GM23338 (cell line): ENCODE measurements at regions not wholly inside any gene's neighbourhood (a gene's known extent, or its start where the extent isn't known, plus 50 kb on each side); places are given as distances from the start of the nearest gene placed in this dataset.

ENCODE experiments used
- ATAC-seq: fragments of 200-7000 bp; cut with Tn5 transposase; 3 replicates; pipeline ENCODE4 v1.9.1; 2020
- DNase-seq: peaks from one replicate; pipeline ENCODE4 v3.0.0-alpha.2; 2015; ENCODE audit warnings: low spot score
- H2AFZ ChIP-seq: fragments of 200-600 bp; sonication (generic); 2 replicates; pipeline ENCODE4 v1.8.0; 2016; ENCODE audit warnings: antibody characterized with exemption, mild to moderate bottlenecking, moderate library complexity
- H3F3A ChIP-seq: fragments of 200-600 bp; sonication (generic); replicated peaks from 2 replicates; pipeline ENCODE4 v1.8.0; 2017; ENCODE audit warnings: antibody characterized with exemption, mixed run types, low read depth
- H3K27ac ChIP-seq: fragments of 200-600 bp; sonication (generic); 2 replicates; pipeline ENCODE4 v1.6.1; 2016; ENCODE audit warnings: low read depth
- H3K27me3 ChIP-seq: fragments of 200-600 bp; sonication (generic); 2 replicates; pipeline ENCODE4 v1.8.0; 2016; ENCODE audit warnings: mild to moderate bottlenecking, mixed run types, moderate library complexity; ENCODE audit not compliant: insufficient read depth
- H3K36me3 ChIP-seq: fragments of 200-600 bp; sonication (generic); 2 replicates; pipeline ENCODE4 v1.8.0; 2016; ENCODE audit warnings: mild to moderate bottlenecking; ENCODE audit not compliant: insufficient read depth
- H3K4me1 ChIP-seq: fragments of 200-600 bp; sonication (generic); 2 replicates; pipeline ENCODE4 v1.8.0; 2016; ENCODE audit warnings: mild to moderate bottlenecking, moderate library complexity; ENCODE audit not compliant: insufficient read depth
- H3K4me2 ChIP-seq: fragments of 200-600 bp; sonication (generic); 2 replicates; pipeline ENCODE4 v1.7.1; 2017; ENCODE audit warnings: mixed run types
- H3K4me3 ChIP-seq: fragments of 200-600 bp; sonication (generic); 2 replicates; pipeline ENCODE4 v1.6.1; 2016; ENCODE audit warnings: mixed run types
- H3K79me2 ChIP-seq: fragments of 200-600 bp; sonication (generic); replicated peaks from 2 replicates; pipeline ENCODE4 v1.8.0; 2017; ENCODE audit warnings: mild to moderate bottlenecking; ENCODE audit not compliant: insufficient read depth
- H3K9me2 ChIP-seq: fragments of 200-600 bp; sonication (generic); 2 replicates; pipeline ENCODE4 v1.8.0; 2017; ENCODE audit not compliant: insufficient read depth
- H4K20me1 ChIP-seq: fragments of 200-600 bp; sonication (generic); replicated peaks from 2 replicates; pipeline ENCODE4 v1.8.0; 2017; ENCODE audit warnings: mild to moderate bottlenecking; ENCODE audit not compliant: insufficient read depth
- H3K27ac Mint-ChIP-seq: 2 replicates; pipeline ENCODE4 v1.8.0; 2020; ENCODE audit warnings: inconsistent platforms, mild to moderate bottlenecking, moderate library complexity, mixed read lengths
- H3K27me3 Mint-ChIP-seq: 3 replicates; pipeline ENCODE4 v1.8.0; 2022; ENCODE audit warnings: low read depth, mild to moderate bottlenecking, moderate library complexity, mixed read lengths, inconsistent platforms; ENCODE audit not compliant: insufficient read depth, poor library complexity
- H3K36me3 Mint-ChIP-seq: 3 replicates; pipeline ENCODE4 v1.8.0; 2021; ENCODE audit warnings: low read depth, mild to moderate bottlenecking, inconsistent platforms, moderate library complexity, mixed read lengths
- H3K4me1 Mint-ChIP-seq: 3 replicates; pipeline ENCODE4 v1.8.0; 2020; ENCODE audit warnings: mild to moderate bottlenecking, inconsistent platforms, mixed read lengths
- H3K4me3 Mint-ChIP-seq: 3 replicates; pipeline ENCODE4 v1.8.0; 2021; ENCODE audit warnings: moderate library complexity, mild to moderate bottlenecking, inconsistent platforms, mixed read lengths
- H3K9me3 Mint-ChIP-seq: 3 replicates; pipeline ENCODE4 v1.8.0; 2020; ENCODE audit warnings: moderate library complexity, mild to moderate bottlenecking, inconsistent platforms, mixed read lengths
- CTCF ChIP-seq, 2 experiments: fragments of 200-600 bp in 1 of 2; sonication (generic) in 1 of 2; conservative IDR thresholded peaks; 2 replicates each; pipeline versions ENCODE4 v1.5.1 to v1.6.1; 2016 to 2017; ENCODE audit warnings: antibody characterized with exemption in 2 of 2, low read depth in 2 of 2, mild to moderate bottlenecking in 2 of 2, moderate library complexity in 1 of 2
- ETS1 ChIP-seq: IDR thresholded peaks from 2 replicates; pipeline ENCODE4 v1.6.1; 2016; ENCODE audit warnings: antibody characterized with exemption
- EZH2phosphoT487 ChIP-seq: fragments of 200-600 bp; sonication (generic); IDR thresholded peaks from one replicate; pipeline ENCODE4 v1.8.1; 2018; ENCODE audit warnings: antibody characterized with exemption; ENCODE audit not compliant: unreplicated experiment
- REST ChIP-seq: IDR thresholded peaks from one replicate; pipeline ENCODE4 v1.6.1; 2018; ENCODE audit warnings: antibody characterized with exemption; ENCODE audit not compliant: unreplicated experiment
- STAT1 ChIP-seq: IDR thresholded peaks from one replicate; pipeline ENCODE4 v1.6.1; 2016; ENCODE audit warnings: antibody characterized with exemption; ENCODE audit not compliant: unreplicated experiment
- ZNF114 ChIP-seq: fragments of 250-450 bp; sonication (Bioruptor Pico); IDR thresholded peaks from 2 replicates; pipeline ENCODE4 v1.5.0; 2020; ENCODE audit warnings: mild to moderate bottlenecking, moderate library complexity
- ZNF331 ChIP-seq: fragments of 250-450 bp; sonication (Bioruptor Pico); IDR thresholded peaks from 2 replicates; pipeline ENCODE4 v1.5.0; 2020; ENCODE audit warnings: low read depth, mild to moderate bottlenecking, moderate library complexity
- ZNF462 ChIP-seq: fragments of 250-450 bp; sonication (Bioruptor Pico); IDR thresholded peaks from 2 replicates; pipeline ENCODE4 v1.5.0; 2020; ENCODE audit warnings: mild to moderate bottlenecking, moderate library complexity

GRCh38 chrX:21167011-21167410 is 207.2 kb upstream of the CNKSR2 start:
- no peaks in the 10 kb centered on the region for H3K9me2 ChIP-seq
- Mint-ChIP-seq H3K36me3 (no peaks in the 10 kb centered on the region), H3K4me1 (peaks cover 6% of the 10 kb centered on the region; the same call in 2 of the 3 replicates), H3K27ac (no peak overlapping the region), H3K4me3 (no peak overlapping the region), H3K27me3 (no peaks in the 10 kb centered on the region), H3K9me3 (no peaks in the 10 kb centered on the region)
- DNase-seq, result no peak
- no peaks in the 10 kb centered on the region for H4K20me1 ChIP-seq
- H3F3A ChIP-seq, result no peaks in the 10 kb centered on the region
- no peak overlapping the region for H3K27ac ChIP-seq
- no peak overlapping the region for H3K4me3 ChIP-seq
- no peak for TF ChIP-seq ZNF114
- TF ChIP-seq ZNF331, result no peak
- no peak for TF ChIP-seq STAT1
- TF ChIP-seq ETS1, result no peak
- TF ChIP-seq ZNF462 (CRISPR knock-in tag), result no peak
- TF ChIP-seq EZH2phosphoT487, result no peak
- no peak for TF ChIP-seq REST
- no peak for TF ChIP-seq CTCF (conservative IDR thresholded peaks at IDR 0.05; ENCODE audit: low read depth in 2 of 2)
- H3K27me3 ChIP-seq, result no peaks in the 10 kb centered on the region
- peaks cover 8% of the 10 kb centered on the region; the same call in 1 of the 2 replicates for H3K4me1 ChIP-seq
- no peak overlapping the region for H2AFZ ChIP-seq
- no peaks in the 10 kb centered on the region for H3K79me2 ChIP-seq
- no peak for ATAC-seq
- H3K36me3 ChIP-seq, result no peaks in the 10 kb centered on the region
- H3K4me2 ChIP-seq, result no peak overlapping the region
